Kidney (tissue), 13 donors: ENCODE measurements at regions not wholly inside any gene's neighbourhood (a gene's known extent, or its start where the extent isn't known, plus 50 kb on each side); places are given as distances from the start of the nearest gene placed in this dataset.
"Not testable (repeated sequence)": the region's sequence is repeated elsewhere in the genome, so short reads cannot be mapped to it uniquely, and the experiment has no call there.

ENCODE experiments used
- DNase-seq, 5 donors: peaks; one replicate each; pipeline ENCODE4 v3.0.0-alpha.2; 2013 to 2020
- FAIRE-seq: peaks from 2 replicates; lab custom pipeline; 2012; peaks lifted over from hg19 to GRCh38; lab: Jason Lieb, UNC
- H3K27ac ChIP-seq, 2 donors: one replicate each; pipeline ENCODE4 v1.7.0; 2013; ENCODE audit warnings: low read depth in 2 of 2, low read length in 2 of 2, inconsistent platforms in 1 of 2
- H3K27me3 ChIP-seq: one replicate; pipeline ENCODE4 v1.7.1; 2013; ENCODE audit warnings: low read length, inconsistent platforms; ENCODE audit not compliant: control insufficient read depth, insufficient read depth
- H3K36me3 ChIP-seq, 3 donors: one replicate each; pipeline versions ENCODE4 v1.7.0 to v1.7.1; 2013; ENCODE audit warnings: low read length in 3 of 3, control low read depth in 1 of 3, inconsistent platforms in 1 of 3; ENCODE audit not compliant: insufficient read depth in 3 of 3, control insufficient read depth in 2 of 3
- H3K4me1 ChIP-seq, 3 donors: one replicate each; pipeline versions ENCODE4 v1.7.0 to v1.7.1; 2013; ENCODE audit warnings: low read length in 3 of 3, inconsistent platforms in 1 of 3, low read depth in 1 of 3; ENCODE audit not compliant: control insufficient read depth in 2 of 3, insufficient read depth in 2 of 3
- H3K4me3 ChIP-seq, 3 donors: one replicate each; pipeline versions ENCODE4 v1.7.0 to v1.8.1; 2013; ENCODE audit warnings: low read length in 3 of 3, control low read depth in 1 of 3, inconsistent platforms in 1 of 3
- H3K9ac ChIP-seq, 3 donors: one replicate each; pipeline versions ENCODE4 v1.7.0 to v1.7.1; 2013; ENCODE audit warnings: low read length in 3 of 3, control low read depth in 1 of 3, inconsistent platforms in 1 of 3
- H3K9me3 ChIP-seq, 3 donors: one replicate each; pipeline versions ENCODE4 v1.7.0 to v1.7.1; 2013; ENCODE audit warnings: low read length in 3 of 3, control low read depth in 1 of 3, inconsistent platforms in 1 of 3; ENCODE audit not compliant: control insufficient read depth in 2 of 3, insufficient read depth in 1 of 3
- intact Hi-C: fragments of 100-400 bp; cut with DNase I; formaldehyde crosslinking; loops from one replicate; pipeline ENCODE4 v1.11.1; 2022
- TF ChIP-seq, protein P1 (sequence below): IDR thresholded peaks from 3 replicates; pipeline ENCODE4 v1.5.1; 2012; ENCODE audit warnings: mild to moderate bottlenecking, moderate library complexity, borderline replicate concordance; ENCODE audit not compliant: insufficient read depth; ENCODE audit errors: extremely low read depth
- donor health status: control.
- donor health status: control.
- donor health status: control.
- donor health status: control.
- donor health status: control.
- donor health status: DM: yes; HTN: yes; CAD: no.
- donor health status: Normal renal cell carcinoma (clear cell type).

DNA sequence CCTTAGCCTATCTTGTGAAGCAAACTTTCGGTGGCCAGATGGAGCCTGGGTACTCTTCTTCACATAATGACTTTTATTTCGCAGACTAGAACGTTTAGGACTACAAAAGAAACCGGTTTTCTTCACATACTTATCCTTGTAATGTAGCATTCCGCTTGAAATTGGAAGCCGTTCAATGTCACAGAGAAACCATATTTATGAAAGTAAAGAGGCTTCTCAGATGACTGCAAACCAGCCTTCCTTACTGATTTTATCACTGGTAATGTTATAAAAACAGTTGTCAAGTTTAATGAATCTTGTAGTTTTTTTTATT, 94.1 kb downstream of the PPIAL4G start:
- FAIRE-seq (no peak), DNase-seq (no peak)
- peak overlapping the region; percentile 68 to 87 for H3K27ac ChIP-seq

DNA sequence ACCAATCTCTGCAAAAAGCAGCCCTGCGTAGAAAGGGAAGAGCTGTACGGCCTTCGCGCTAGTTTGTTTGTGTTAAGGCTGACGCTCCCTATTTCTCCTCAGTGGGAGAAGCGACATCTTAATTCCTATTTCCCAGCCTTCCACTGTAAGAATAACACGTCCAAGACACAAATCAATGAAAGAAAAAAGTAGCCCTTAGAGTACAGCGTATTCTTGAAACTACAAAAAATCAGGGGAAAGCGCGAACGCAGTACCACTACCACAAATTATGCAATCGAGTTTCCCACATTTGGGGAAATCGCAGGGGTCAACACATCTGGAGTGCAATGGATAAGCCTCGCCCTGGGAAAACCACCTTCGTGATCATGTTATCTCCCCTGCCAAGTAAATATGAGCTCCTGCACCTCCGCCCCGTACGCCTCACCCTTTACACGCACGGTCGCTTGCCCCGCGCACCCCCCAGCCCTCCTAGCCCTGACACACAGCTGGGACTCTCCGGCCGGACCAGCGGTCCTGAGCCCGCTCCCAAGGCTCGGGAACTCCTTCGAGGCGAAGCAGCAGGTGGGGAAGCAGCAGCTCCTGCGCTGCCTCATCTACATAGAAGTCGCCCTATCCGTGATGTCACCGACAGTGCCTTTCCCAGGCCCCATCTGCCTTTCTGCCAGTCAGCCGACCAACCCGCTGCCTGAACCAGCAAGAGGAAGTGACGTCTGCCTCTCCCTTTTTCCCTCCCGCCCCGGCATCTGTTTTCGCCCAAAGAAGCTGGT, 94.7 kb downstream of the PPIAL4G start:
- DNase-seq (peak; percentile 95 to 97 (median 96)), FAIRE-seq (no peak)
- Histone ChIP-seq H3K4me3 (peak overlapping the region; percentile 73 to 77 (median 75)), H3K36me3 (no peaks in the 10 kb centered on the region), H3K27me3 (no peaks in the 10 kb centered on the region), H3K4me1 (peaks cover 0 to 3% (median 0%) of the 10 kb centered on the region in 3 donors), H3K9me3 (no peaks in the 10 kb centered on the region), H3K27ac (peak overlapping the region; percentile 68 to 87), H3K9ac (peak overlapping the region; percentile 62 to 82 (median 79))
- TF ChIP-seq, protein P1, sequence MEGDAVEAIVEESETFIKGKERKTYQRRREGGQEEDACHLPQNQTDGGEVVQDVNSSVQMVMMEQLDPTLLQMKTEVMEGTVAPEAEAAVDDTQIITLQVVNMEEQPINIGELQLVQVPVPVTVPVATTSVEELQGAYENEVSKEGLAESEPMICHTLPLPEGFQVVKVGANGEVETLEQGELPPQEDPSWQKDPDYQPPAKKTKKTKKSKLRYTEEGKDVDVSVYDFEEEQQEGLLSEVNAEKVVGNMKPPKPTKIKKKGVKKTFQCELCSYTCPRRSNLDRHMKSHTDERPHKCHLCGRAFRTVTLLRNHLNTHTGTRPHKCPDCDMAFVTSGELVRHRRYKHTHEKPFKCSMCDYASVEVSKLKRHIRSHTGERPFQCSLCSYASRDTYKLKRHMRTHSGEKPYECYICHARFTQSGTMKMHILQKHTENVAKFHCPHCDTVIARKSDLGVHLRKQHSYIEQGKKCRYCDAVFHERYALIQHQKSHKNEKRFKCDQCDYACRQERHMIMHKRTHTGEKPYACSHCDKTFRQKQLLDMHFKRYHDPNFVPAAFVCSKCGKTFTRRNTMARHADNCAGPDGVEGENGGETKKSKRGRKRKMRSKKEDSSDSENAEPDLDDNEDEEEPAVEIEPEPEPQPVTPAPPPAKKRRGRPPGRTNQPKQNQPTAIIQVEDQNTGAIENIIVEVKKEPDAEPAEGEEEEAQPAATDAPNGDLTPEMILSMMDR: no peak
- intact Hi-C loops: no loop called here

More for the DNA sequence above, 94.1 kb downstream of the PPIAL4G start:
- H3K36me3 ChIP-seq: no peaks in the 10 kb centered on the region
- H3K9me3 ChIP-seq: no peaks in the 10 kb centered on the region
- intact Hi-C loops: no loop called here
- TF ChIP-seq, protein P1: no peak
- H3K4me1 ChIP-seq: peaks cover 0 to 3% (median 0%) of the 10 kb centered on the region in 3 donors
- peak overlapping the region in 2 of 3 donors; percentile 62 to 79 for H3K9ac ChIP-seq
- peak overlapping the region; percentile 73 to 77 (median 75) for H3K4me3 ChIP-seq
- no peaks in the 10 kb centered on the region for H3K27me3 ChIP-seq

DNA sequence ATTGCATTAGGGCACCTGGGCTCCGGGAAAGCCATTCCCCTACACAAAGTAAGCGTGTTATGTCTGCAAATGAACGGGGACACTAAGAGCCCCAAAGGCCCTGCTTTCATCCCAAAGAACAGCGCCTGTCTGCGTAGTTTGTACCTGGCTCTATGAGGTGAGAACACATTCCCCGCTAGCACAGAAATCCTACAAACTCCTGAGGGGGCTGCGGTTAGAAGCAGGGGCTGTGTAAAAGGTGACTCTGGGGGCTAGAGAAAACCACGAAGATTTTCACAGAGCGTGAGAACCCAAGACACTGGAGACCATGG, 95.2 kb downstream of the PPIAL4G start:
- H3K4me1 ChIP-seq, FAIRE-seq, DNase-seq, H3K9me3 ChIP-seq, H3K27me3 ChIP-seq, intact Hi-C loops, H3K36me3 ChIP-seq: not testable (repeated sequence)
- H3K9ac ChIP-seq: peak overlapping the region in 2 of 3 donors; percentile 62 to 79
- H3K4me3 ChIP-seq: peak overlapping the region; percentile 73 to 77 (median 75)
- H3K27ac ChIP-seq: peak overlapping the region in 1 of 2 donors; percentile 68

DNA sequence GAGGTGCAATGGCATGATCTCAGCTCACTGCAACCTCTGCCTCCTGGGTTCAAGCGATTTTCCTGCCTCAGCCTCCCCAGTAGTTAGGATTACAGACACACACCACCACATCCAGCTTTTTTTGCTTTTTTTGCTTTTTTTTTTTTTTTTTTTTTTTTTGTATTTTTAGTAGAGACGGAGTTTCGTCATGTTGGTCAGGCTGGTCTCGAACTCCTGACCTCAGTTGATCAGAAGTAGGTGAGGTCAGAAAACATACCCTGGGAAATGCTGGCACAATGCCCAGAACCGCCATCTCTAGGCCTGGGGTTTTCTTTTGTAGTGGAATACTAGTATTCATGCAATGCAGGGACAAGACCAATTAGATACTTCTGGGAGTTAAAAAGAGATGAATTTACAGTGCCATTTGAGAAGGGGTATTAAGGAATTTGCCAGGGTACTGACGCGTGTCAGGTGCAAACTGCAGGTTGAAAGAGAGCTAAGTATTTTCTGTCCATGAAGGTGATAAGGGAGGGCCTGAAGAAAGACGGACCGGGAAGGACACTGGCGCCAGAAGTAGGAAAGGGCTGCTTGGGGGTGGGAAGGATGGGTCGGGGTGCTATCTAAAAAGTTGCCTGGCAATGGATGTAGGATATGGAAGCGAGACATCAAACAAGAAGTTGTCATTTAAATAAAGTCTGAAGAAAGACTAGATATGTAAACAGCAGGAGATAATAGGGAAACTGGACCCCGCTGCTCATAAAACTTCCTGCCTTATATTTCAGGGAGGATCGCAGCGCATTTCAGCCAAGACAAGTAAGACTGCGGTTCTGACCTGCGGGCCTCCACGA, 95.8 kb downstream of the PPIAL4G start:
- not testable (repeated sequence) for FAIRE-seq
- H3K4me3 ChIP-seq: peak overlapping the region in 1 of 3 donors; percentile 75

More for the DNA sequence above, 95.8 kb downstream of the PPIAL4G start:
- H3K36me3 ChIP-seq, H3K27me3 ChIP-seq, H3K9ac ChIP-seq, H3K27ac ChIP-seq, H3K9me3 ChIP-seq, intact Hi-C loops, H3K4me1 ChIP-seq: not testable (repeated sequence)
- DNase-seq: peak in 4 of 5 donors; percentile 59 to 77 (median 74)
